Small intestine (tissue), 7 donors: ENCODE measurements at regions not wholly inside any gene's neighbourhood (a gene's known extent, or its start where the extent isn't known, plus 50 kb on each side); places are given as distances from the start of the nearest gene placed in this dataset.
"Not testable (repeated sequence)": the region's sequence is repeated elsewhere in the genome, so short reads cannot be mapped to it uniquely, and the experiment has no call there.

ENCODE experiments used
- DNase-seq, 2 donors: peaks; one replicate each; pipeline versions ENCODE4 v3.0.0 to v3.0.0-alpha.2; 2013
- FAIRE-seq: peaks from 2 replicates; lab custom pipeline; 2012; peaks lifted over from hg19 to GRCh38; lab: Jason Lieb, UNC
- H3K27ac ChIP-seq, 3 donors: one replicate each; pipeline ENCODE4 v1.5.1; 2013; ENCODE audit warnings: low read length in 2 of 3, mild to moderate bottlenecking in 2 of 3, control low read depth in 1 of 3, inconsistent platforms in 1 of 3, low read depth in 1 of 3, moderate library complexity in 1 of 3
- H3K27me3 ChIP-seq, 3 donors: one replicate each; pipeline ENCODE4 v1.6.1; 2013; ENCODE audit warnings: low read length in 3 of 3, inconsistent platforms in 1 of 3; ENCODE audit not compliant: control insufficient read depth in 3 of 3, insufficient read depth in 3 of 3
- H3K36me3 ChIP-seq, 3 donors: one replicate each; pipeline ENCODE4 v1.6.1; 2013; ENCODE audit warnings: low read length in 3 of 3, inconsistent platforms in 1 of 3, low read depth in 1 of 3, mild to moderate bottlenecking in 1 of 3, moderate library complexity in 1 of 3; ENCODE audit not compliant: control insufficient read depth in 3 of 3, insufficient read depth in 2 of 3
- H3K4me1 ChIP-seq, 3 donors: one replicate each; pipeline ENCODE4 v1.6.1; 2013; ENCODE audit warnings: low read length in 2 of 3, inconsistent platforms in 1 of 3, low read depth in 1 of 3, mild to moderate bottlenecking in 1 of 3, moderate library complexity in 1 of 3; ENCODE audit not compliant: control insufficient read depth in 3 of 3, insufficient read depth in 2 of 3
- H3K4me3 ChIP-seq, 3 donors: one replicate each; pipeline ENCODE4 v1.5.1; 2013; ENCODE audit warnings: low read length in 3 of 3, control low read depth in 1 of 3, inconsistent platforms in 1 of 3, low read depth in 1 of 3, mild to moderate bottlenecking in 1 of 3, moderate library complexity in 1 of 3
- H3K9me3 ChIP-seq, 2 donors: one replicate each; pipeline ENCODE4 v1.6.1; 2013; ENCODE audit warnings: low read depth in 1 of 2, low read length in 1 of 2; ENCODE audit not compliant: control insufficient read depth in 2 of 2, insufficient read depth in 1 of 2
- WGBS, 3 donors: extraction: QIAGEN DNeasy Blood & Tissue Kit; methylation state at CpG; one replicate each; pipeline ENCODE4 v1.1.7; 2013; 5-methylcytosine and 5-hydroxymethylcytosine counted together
- donor health status: healthy with polysubstance abuse.
- donor health status: control.
- donor health status: control.
- donor health status: Bipolar disorder and iron deficiency.
- donor health status: healthy.

- H3K4me1 ChIP-seq: no peaks in the 10 kb centered on the region
- no peak for FAIRE-seq
Observed at GRCh38 chr7:19900118-19900517, 126.7 kb upstream of the TMEM196 start.

DNA sequence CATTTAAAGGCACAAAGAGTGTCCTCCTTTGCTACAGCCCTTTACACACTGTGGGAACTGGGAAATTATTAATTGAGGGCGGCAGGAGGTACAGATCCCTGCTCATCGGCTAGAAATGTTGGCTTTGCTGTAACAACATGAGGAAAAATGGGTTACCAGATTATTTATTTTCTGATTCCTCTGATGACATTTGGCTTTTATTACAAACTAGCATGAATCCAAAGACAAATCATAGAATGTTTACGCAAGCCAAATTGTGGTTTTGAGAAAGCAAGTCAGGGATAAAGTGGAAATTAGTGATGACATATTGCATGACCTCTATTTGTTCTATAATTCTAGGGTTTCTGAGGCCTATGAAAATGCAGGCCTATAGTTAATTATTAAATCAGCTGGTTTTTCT, 126.1 kb upstream of the TMEM196 start:
- Histone ChIP-seq H3K27ac (no peak overlapping the region), H3K9me3 (no peaks in the 10 kb centered on the region), H3K27me3 (no peaks in the 10 kb centered on the region), H3K4me1 (no peaks in the 10 kb centered on the region), H3K36me3 (no peaks in the 10 kb centered on the region), H3K4me3 (no peak overlapping the region)
- WGBS, 3 donors: 58 to 63% (median 61%) methylated on average over 3 of the region's 3 CpGs
- FAIRE-seq (no peak), DNase-seq (no peak)

More at GRCh38 chr7:19900118-19900517, 126.7 kb upstream of the TMEM196 start:
- Histone ChIP-seq H3K27ac (no peak overlapping the region), H3K4me3 (no peak overlapping the region), H3K9me3 (no peaks in the 10 kb centered on the region), H3K27me3 (no peaks in the 10 kb centered on the region), H3K36me3 (no peaks in the 10 kb centered on the region)
- no peak for DNase-seq

- H3K4me1 ChIP-seq, H3K4me3 ChIP-seq, FAIRE-seq, DNase-seq, H3K9me3 ChIP-seq, H3K36me3 ChIP-seq, H3K27me3 ChIP-seq, H3K27ac ChIP-seq: not testable (repeated sequence)
- 92 to 95% (median 94%) methylated on average over 11 of the region's 11 CpGs for whole genome bisulfite sequencing, 3 donors
Observed at GRCh38 chr7:19882893-19883292, 109.5 kb upstream of the TMEM196 start.

DNA sequence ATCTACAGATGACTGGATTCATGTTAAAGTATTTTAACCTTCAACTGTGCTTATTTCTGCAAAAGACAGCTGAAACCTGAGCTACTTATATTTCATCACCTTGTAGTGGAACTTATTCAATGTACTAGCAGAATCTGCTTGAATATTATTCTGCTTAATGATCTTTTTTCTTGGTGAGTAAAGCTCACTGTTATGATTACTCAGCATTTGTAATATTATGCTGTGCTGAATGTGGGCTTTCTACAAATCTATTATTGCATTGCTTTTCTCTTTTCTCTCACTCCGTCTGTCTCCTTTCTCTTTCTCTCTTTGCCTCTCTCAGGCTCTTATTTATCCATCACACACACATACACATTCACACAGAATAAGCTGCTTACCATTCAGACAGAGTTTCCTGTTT, 98.7 kb upstream of the TMEM196 start:
- WGBS, 3 donors: 76 to 80% (median 77%) methylated on average over 1 of the region's 1 CpG
- Histone ChIP-seq H3K27me3 (no peaks in the 10 kb centered on the region), H3K4me3 (no peak overlapping the region), H3K9me3 (no peaks in the 10 kb centered on the region), H3K4me1 (no peaks in the 10 kb centered on the region), H3K27ac (no peak overlapping the region), H3K36me3 (no peaks in the 10 kb centered on the region)
- DNase-seq (no peak), FAIRE-seq (no peak)

- Histone ChIP-seq H3K4me1 (no peaks in the 10 kb centered on the region), H3K36me3 (no peaks in the 10 kb centered on the region), H3K27ac (no peak overlapping the region), H3K27me3 (no peaks in the 10 kb centered on the region), H3K9me3 (no peaks in the 10 kb centered on the region), H3K4me3 (no peak overlapping the region)
- 69 to 86% (median 71%) methylated on average over 2 of the region's 2 CpGs for WGBS, 3 donors
- no peak for FAIRE-seq
- DNase-seq: no peak
Observed at GRCh38 chr7:19871102-19871501, 97.7 kb upstream of the TMEM196 start.

DNA sequence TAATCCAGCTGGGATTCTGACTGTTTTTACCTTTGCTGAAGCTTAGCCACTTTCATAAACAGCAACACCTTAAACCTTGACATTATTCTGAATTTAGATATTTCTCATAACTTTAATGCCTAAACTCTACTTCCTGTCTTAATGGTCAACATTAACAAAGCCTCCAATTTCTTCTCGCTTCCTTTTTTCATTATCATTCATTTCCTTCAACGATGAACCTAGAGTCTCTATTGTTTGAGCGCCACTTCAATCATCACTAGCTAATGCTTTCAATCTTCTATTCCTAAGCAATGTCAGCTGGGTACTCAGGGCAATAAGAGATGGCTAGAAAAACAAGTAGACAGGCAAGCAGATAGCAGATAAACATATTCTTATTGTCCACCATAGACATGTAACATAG, 96.6 kb upstream of the TMEM196 start:
- no peak overlapping the region for H3K27ac ChIP-seq
- DNase-seq (no peak), FAIRE-seq (no peak)
- no peaks in the 10 kb centered on the region for H3K27me3 ChIP-seq
- no peaks in the 10 kb centered on the region for H3K4me1 ChIP-seq
- no peak overlapping the region for H3K4me3 ChIP-seq
- no peaks in the 10 kb centered on the region for H3K36me3 ChIP-seq
- 84 to 86% (median 85%) methylated on average over 3 of the region's 3 CpGs for WGBS, 3 donors
- H3K9me3 ChIP-seq: no peaks in the 10 kb centered on the region

GRCh38 chr7:19853261-19853832, 79.9 kb upstream of the TMEM196 start:
- FAIRE-seq (no peak), DNase-seq (no peak)
- Histone ChIP-seq H3K27me3 (no peaks in the 10 kb centered on the region), H3K4me3 (no peak overlapping the region), H3K36me3 (no peaks in the 10 kb centered on the region), H3K27ac (no peak overlapping the region), H3K4me1 (no peaks in the 10 kb centered on the region), H3K9me3 (no peaks in the 10 kb centered on the region)
- WGBS, 3 donors: 69 to 83% (median 72%) methylated on average over 5 of the region's 5 CpGs

GRCh38 chr7:19852192-19852591, 78.8 kb upstream of the TMEM196 start:
- no peak for FAIRE-seq

GRCh38 chr7:19851504-19851903, 78.1 kb upstream of the TMEM196 start:
- no peak for FAIRE-seq
- Histone ChIP-seq H3K36me3 (no peaks in the 10 kb centered on the region), H3K4me3 (no peak overlapping the region), H3K27me3 (no peaks in the 10 kb centered on the region), H3K4me1 (no peaks in the 10 kb centered on the region), H3K27ac (no peak overlapping the region), H3K9me3 (no peaks in the 10 kb centered on the region)
- DNase-seq: no peak
- 79 to 86% (median 81%) methylated on average over 3 of the region's 3 CpGs for WGBS, 3 donors

More at GRCh38 chr7:19852192-19852591, 78.8 kb upstream of the TMEM196 start:
- peak in 1 of 2 donors; percentile 1 for DNase-seq
- no peaks in the 10 kb centered on the region for H3K36me3 ChIP-seq
- H3K9me3 ChIP-seq: no peaks in the 10 kb centered on the region
- no peak overlapping the region for H3K27ac ChIP-seq
- H3K4me3 ChIP-seq: no peak overlapping the region
- no peaks in the 10 kb centered on the region for H3K4me1 ChIP-seq
- H3K27me3 ChIP-seq: no peaks in the 10 kb centered on the region
- 5 to 50% (median 27%) methylated on average over 1 of the region's 1 CpG for WGBS, 3 donors
